SK-N-SH treated with all-trans-retinoic acid at 6 μM for 48 hours (cell line): ENCODE measurements at regions not wholly inside any gene's neighbourhood (a gene's known extent, or its start where the extent isn't known, plus 50 kb on each side); places are given as distances from the start of the nearest gene placed in this dataset.

Experiments
- ATAC-seq: fragments of 200-7000 bp; cut with Tn5 transposase; 3 replicates; pipeline ENCODE4 v1.9.1; 2020; ENCODE audit warnings: mild to moderate bottlenecking, moderate library complexity
- ARNTL ChIP-seq: fragments of 450-650 bp; formaldehyde crosslinking; IDR thresholded peaks from 2 replicates; pipeline ENCODE4 v1.5.0; 2020; ENCODE audit warnings: low read depth, mild to moderate bottlenecking, moderate library complexity, borderline replicate concordance
- BACH2 ChIP-seq: fragments of 250-450 bp; sonication (Bioruptor Pico); IDR thresholded peaks from 2 replicates; pipeline ENCODE4 v1.9.0; 2021; ENCODE audit warnings: mild to moderate bottlenecking, borderline replicate concordance
- CSDC2 ChIP-seq: fragments of 250-450 bp; sonication (Bioruptor Pico); IDR thresholded peaks from 2 replicates; pipeline ENCODE4 v1.5.0; 2020; ENCODE audit warnings: mild to moderate bottlenecking, moderate library complexity
- ESRRG ChIP-seq: fragments of 250-450 bp; sonication (Bioruptor Pico); IDR thresholded peaks from 2 replicates; pipeline ENCODE4 v1.6.1; 2021; ENCODE audit warnings: mild to moderate bottlenecking
- GLIS3 ChIP-seq: fragments of 250-450 bp; sonication (Bioruptor Pico); IDR thresholded peaks from 2 replicates; pipeline ENCODE4 v1.5.0; 2020; ENCODE audit warnings: mild to moderate bottlenecking, moderate library complexity
- ISL1 ChIP-seq: fragments of 250-450 bp; sonication (Bioruptor Pico); IDR thresholded peaks from 2 replicates; pipeline ENCODE4 v2.1.2; 2022; ENCODE audit warnings: mild to moderate bottlenecking, moderate library complexity
- OSR1 ChIP-seq: fragments of 250-450 bp; sonication (Bioruptor Pico); IDR thresholded peaks from 2 replicates; pipeline ENCODE4 v1.8.0; 2022; ENCODE audit warnings: moderate library complexity, mild to moderate bottlenecking, inconsistent platforms
- PPARA ChIP-seq: fragments of 250-450 bp; sonication (Bioruptor Pico); IDR thresholded peaks from 2 replicates; pipeline ENCODE4 v1.5.0; 2020; ENCODE audit warnings: mild to moderate bottlenecking, borderline replicate concordance
- RARB ChIP-seq: fragments of 250-450 bp; sonication (Bioruptor Pico); IDR thresholded peaks from 2 replicates; pipeline ENCODE4 v1.8.0; 2021; ENCODE audit warnings: mild to moderate bottlenecking, moderate library complexity
- SNAI2 ChIP-seq: fragments of 250-450 bp; sonication (Bioruptor Pico); IDR thresholded peaks from 2 replicates; pipeline ENCODE4 v1.5.0; 2020; ENCODE audit warnings: mild to moderate bottlenecking, moderate library complexity
- TCF4 ChIP-seq: fragments of 250-450 bp; sonication (Bioruptor Pico); IDR thresholded peaks from 2 replicates; pipeline ENCODE4 v1.8.0; 2021; ENCODE audit warnings: mild to moderate bottlenecking, moderate library complexity, borderline replicate concordance
- TOX ChIP-seq: fragments of 250-450 bp; sonication (Bioruptor Pico); IDR thresholded peaks from 2 replicates; pipeline ENCODE4 v1.8.0; 2021; ENCODE audit warnings: mild to moderate bottlenecking, moderate library complexity, borderline replicate concordance
- ZC3H10 ChIP-seq: fragments of 250-450 bp; sonication (Bioruptor Pico); IDR thresholded peaks from 2 replicates; pipeline ENCODE4 v1.5.1; 2021; ENCODE audit warnings: mild to moderate bottlenecking, moderate library complexity
- ZFP3 ChIP-seq: fragments of 250-450 bp; sonication (Bioruptor Pico); IDR thresholded peaks from 2 replicates; pipeline ENCODE4 v1.5.0; 2020; ENCODE audit warnings: mild to moderate bottlenecking, moderate library complexity
- ZNF565 ChIP-seq: fragments of 450-650 bp; formaldehyde crosslinking; conservative IDR thresholded peaks from 2 replicates; pipeline ENCODE4 v1.5.0; 2020; ENCODE audit warnings: low read depth, mild to moderate bottlenecking, moderate library complexity
- ZNF70 ChIP-seq: fragments of 450-650 bp; formaldehyde crosslinking; IDR thresholded peaks from 2 replicates; pipeline ENCODE4 v1.5.0; 2020; ENCODE audit warnings: mild to moderate bottlenecking, moderate library complexity
- ZNF8 ChIP-seq: fragments of 450-650 bp; formaldehyde crosslinking; IDR thresholded peaks from 2 replicates; pipeline ENCODE4 v1.5.0; 2020; ENCODE audit warnings: mild to moderate bottlenecking, moderate library complexity
- TF ChIP-seq, protein P1 (sequence below): fragments of 250-450 bp; sonication (Bioruptor Pico); IDR thresholded peaks from 2 replicates; pipeline ENCODE4 v1.5.1; 2020; ENCODE audit warnings: low read depth, mild to moderate bottlenecking, moderate library complexity
- TF ChIP-seq, protein P2 (sequence below): fragments of 250-450 bp; sonication (Bioruptor Pico); IDR thresholded peaks from 2 replicates; pipeline ENCODE4 v1.5.1; 2021; ENCODE audit warnings: mild to moderate bottlenecking, moderate library complexity
- TF ChIP-seq, protein P3 (sequence below): fragments of 250-450 bp; sonication (Bioruptor Pico); IDR thresholded peaks from 2 replicates; pipeline ENCODE4 v1.8.0; 2021; ENCODE audit warnings: low read depth, mild to moderate bottlenecking, moderate library complexity, borderline replicate concordance
- TF ChIP-seq, protein P4 (sequence below): fragments of 250-450 bp; sonication (Bioruptor Pico); IDR thresholded peaks from 2 replicates; pipeline ENCODE4 v1.8.0; 2020; ENCODE audit warnings: mild to moderate bottlenecking, moderate library complexity, borderline replicate concordance

DNA sequence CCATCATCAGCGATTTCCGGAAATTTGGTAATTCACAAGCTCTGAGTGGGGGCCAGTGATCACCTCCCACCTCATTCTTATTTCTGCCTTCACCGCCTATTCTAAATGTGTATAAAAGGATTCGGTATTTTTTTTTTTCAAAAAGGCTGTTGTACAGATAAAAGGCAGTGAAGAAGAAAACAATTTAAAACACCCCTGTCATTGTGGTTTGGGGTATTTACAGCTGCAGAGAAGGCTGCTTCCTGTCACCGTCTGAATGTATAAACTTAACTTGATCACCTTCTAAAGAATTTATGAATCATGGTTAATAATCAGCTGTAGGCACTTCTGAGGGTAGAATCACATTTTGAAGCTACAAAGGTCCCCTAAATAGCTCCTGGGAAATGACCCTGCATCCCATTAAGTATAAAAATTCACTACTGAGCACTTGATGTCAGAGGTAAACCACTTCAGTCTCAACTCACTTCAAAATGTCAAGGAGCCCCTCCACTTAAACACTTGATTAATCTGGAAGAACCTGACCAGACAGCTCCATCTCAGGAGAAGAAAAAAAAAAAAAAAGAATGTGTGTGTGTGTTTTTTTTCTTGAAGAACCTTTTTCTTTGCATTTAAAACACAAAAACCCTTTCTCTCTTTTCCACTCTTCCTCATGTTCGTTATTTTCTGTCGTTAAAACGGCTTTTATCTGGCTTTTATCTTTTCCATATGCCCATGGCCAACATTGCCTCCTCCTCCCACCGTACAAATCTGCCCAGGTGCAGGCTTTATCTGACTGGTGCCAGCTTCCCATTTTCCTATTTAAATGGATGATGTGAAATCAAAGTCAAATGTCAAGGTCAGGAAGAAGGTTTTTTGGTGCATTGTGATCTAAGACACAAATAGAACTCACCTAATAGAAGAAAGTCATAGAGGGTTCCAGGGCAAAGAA lies 291.2 kb downstream of the IRX1 start:
- TF ChIP-seq TOX (CRISPR knock-in tag), result no peak
- no peak for TF ChIP-seq BACH2
- TF ChIP-seq, protein P1, sequence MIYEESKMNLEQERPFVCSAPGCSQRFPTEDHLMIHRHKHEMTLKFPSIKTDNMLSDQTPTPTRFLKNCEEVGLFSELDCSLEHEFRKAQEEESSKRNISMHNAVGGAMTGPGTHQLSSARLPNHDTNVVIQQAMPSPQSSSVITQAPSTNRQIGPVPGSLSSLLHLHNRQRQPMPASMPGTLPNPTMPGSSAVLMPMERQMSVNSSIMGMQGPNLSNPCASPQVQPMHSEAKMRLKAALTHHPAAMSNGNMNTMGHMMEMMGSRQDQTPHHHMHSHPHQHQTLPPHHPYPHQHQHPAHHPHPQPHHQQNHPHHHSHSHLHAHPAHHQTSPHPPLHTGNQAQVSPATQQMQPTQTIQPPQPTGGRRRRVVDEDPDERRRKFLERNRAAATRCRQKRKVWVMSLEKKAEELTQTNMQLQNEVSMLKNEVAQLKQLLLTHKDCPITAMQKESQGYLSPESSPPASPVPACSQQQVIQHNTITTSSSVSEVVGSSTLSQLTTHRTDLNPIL, result no peak
- TF ChIP-seq OSR1 (CRISPR knock-in tag), result no peak
- no peak for TF ChIP-seq SNAI2 (CRISPR knock-in tag)
- TF ChIP-seq ZNF8, result no peak
- no peak for ATAC-seq

DNA sequence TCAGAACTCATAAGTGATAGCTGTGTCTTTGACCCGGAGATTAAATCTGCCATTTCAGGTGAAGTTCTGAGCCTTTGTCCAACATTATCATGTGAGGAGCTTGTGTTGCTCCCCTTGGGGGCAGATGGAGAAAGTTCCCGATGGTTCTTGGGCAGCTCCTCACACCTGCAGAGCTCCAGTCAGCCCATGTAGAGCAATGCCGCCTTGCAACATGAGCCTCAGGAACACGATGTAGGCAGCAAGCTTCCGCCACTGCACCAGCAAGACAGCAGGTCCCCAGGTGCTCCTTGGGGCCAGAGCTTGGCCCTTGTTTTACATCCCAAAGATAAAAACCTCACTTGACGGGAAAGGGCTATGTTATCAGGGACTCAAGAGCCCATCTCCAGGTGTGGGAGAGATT lies 292.7 kb downstream of the IRX1 start:
- TF ChIP-seq, protein P2, sequence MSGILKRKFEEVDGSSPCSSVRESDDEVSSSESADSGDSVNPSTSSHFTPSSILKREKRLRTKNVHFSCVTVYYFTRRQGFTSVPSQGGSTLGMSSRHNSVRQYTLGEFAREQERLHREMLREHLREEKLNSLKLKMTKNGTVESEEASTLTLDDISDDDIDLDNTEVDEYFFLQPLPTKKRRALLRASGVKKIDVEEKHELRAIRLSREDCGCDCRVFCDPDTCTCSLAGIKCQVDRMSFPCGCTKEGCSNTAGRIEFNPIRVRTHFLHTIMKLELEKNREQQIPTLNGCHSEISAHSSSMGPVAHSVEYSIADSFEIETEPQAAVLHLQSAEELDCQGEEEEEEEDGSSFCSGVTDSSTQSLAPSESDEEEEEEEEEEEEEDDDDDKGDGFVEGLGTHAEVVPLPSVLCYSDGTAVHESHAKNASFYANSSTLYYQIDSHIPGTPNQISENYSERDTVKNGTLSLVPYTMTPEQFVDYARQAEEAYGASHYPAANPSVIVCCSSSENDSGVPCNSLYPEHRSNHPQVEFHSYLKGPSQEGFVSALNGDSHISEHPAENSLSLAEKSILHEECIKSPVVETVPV, result no peak
- TF ChIP-seq, protein P1, result no peak
- TF ChIP-seq, protein P3, sequence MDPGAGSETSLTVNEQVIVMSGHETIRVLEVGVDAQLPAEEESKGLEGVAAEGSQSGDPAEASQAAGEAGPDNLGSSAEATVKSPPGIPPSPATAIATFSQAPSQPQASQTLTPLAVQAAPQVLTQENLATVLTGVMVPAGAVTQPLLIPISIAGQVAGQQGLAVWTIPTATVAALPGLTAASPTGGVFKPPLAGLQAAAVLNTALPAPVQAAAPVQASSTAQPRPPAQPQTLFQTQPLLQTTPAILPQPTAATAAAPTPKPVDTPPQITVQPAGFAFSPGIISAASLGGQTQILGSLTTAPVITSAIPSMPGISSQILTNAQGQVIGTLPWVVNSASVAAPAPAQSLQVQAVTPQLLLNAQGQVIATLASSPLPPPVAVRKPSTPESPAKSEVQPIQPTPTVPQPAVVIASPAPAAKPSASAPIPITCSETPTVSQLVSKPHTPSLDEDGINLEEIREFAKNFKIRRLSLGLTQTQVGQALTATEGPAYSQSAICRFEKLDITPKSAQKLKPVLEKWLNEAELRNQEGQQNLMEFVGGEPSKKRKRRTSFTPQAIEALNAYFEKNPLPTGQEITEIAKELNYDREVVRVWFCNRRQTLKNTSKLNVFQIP (CRISPR knock-in tag), result no peak
- TF ChIP-seq PPARA (no peak), ISL1 (CRISPR knock-in tag) (no peak), TCF4 (CRISPR knock-in tag) (no peak), ZNF8 (no peak), ARNTL (CRISPR knock-in tag) (no peak), ZC3H10 (no peak), RARB (CRISPR knock-in tag) (no peak), GLIS3 (CRISPR knock-in tag) (no peak), BACH2 (no peak), ESRRG (CRISPR knock-in tag) (no peak), ZNF70 (CRISPR knock-in tag) (no peak)
- TF ChIP-seq, protein P4, sequence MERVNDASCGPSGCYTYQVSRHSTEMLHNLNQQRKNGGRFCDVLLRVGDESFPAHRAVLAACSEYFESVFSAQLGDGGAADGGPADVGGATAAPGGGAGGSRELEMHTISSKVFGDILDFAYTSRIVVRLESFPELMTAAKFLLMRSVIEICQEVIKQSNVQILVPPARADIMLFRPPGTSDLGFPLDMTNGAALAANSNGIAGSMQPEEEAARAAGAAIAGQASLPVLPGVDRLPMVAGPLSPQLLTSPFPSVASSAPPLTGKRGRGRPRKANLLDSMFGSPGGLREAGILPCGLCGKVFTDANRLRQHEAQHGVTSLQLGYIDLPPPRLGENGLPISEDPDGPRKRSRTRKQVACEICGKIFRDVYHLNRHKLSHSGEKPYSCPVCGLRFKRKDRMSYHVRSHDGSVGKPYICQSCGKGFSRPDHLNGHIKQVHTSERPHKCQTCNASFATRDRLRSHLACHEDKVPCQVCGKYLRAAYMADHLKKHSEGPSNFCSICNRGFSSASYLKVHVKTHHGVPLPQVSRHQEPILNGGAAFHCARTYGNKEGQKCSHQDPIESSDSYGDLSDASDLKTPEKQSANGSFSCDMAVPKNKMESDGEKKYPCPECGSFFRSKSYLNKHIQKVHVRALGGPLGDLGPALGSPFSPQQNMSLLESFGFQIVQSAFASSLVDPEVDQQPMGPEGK (CRISPR knock-in tag), result no peak
- ATAC-seq, result no peak

DNA sequence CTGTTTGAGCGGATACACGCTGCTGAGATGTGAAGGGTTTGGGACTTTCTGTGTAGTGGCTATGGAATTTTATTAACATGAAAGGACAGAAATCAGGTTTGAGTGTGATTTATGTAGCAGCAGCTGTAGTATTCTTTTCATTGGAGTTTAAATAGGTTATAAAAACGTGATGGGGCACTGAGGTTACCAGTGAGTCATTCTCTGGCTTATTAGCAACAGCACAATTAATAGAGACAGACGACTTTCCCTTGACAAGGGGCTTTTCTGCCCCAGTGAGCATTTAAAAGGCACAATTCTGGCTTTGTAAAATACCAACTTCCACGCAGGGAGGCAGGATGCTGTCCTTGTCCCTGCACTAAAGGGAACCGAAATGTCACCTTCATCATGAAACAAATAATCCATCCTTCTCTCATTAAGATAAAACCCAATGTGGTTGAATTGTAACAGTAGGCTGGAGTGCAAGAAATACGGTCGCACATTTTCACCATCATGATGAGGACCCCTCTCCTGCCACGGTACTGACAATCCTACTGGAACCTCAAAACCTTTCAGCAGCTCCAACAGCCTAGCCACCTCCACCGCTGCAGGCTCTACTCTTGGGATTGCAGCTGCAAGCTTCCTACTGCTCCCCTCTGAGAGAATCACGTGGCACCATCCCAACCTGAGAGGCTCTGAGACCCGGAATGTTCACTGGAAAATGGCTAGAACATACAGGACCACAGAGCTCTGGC lies 293.9 kb downstream of the IRX1 start:
- TF ChIP-seq CSDC2 (CRISPR knock-in tag) (no peak), TOX (CRISPR knock-in tag) (no peak), ZC3H10 (no peak), BACH2 (no peak), ZNF565 (CRISPR knock-in tag) (no peak), ZFP3 (CRISPR knock-in tag) (no peak), OSR1 (CRISPR knock-in tag) (no peak), RARB (CRISPR knock-in tag) (no peak), GLIS3 (CRISPR knock-in tag) (no peak)
- TF ChIP-seq, protein P4 (CRISPR knock-in tag), result no peak
- TF ChIP-seq, protein P3 (CRISPR knock-in tag), result no peak
- TF ChIP-seq, all 23 proteins: peak for 0
- no peak for ATAC-seq
